NCI-H82 treated with DMSO at 0.1 percent for 48 hours (cell line): ENCODE measurements at regions not wholly inside any gene's neighbourhood (a gene's known extent, or its start where the extent isn't known, plus 50 kb on each side); places are given as distances from the start of the nearest gene placed in this dataset.

ENCODE experiments used
- DNase-seq: peaks from one replicate; lab custom pipeline; 2025; ENCODE audit not compliant: unreplicated experiment; lab: John Stamatoyannopoulos, UW

DNA sequence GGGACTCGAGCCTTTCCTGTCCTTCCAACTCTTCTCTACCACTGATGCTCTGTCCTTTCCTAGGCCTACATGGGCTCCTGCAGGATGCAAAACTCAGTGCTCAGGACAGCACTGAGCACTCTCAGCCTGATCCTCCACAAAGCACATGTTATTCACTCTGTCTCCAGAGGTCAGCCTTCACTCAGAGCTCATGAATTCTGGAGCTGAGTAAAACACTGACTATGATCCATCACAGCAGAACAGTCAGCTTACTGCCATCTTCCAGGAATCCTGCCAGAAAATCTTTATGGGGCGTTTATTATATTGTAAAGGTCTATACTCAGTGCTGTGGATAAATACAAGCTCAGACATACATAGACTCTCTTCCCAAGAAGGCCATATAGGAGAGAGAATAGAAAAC, 121.5 kb upstream of the CPEB2 start:
- DNase-seq = no peak

GRCh38 chr4:14883166-14883565, 119.1 kb upstream of the CPEB2 start:
- no peak for DNase-seq

GRCh38 chr4:14883661-14884060, 118.6 kb upstream of the CPEB2 start:
- DNase-seq = no peak

- DNase-seq = no peak
Measured at GRCh38 chr4:14887842-14888433, 114.3 kb upstream of the CPEB2 start.

- no peak for DNase-seq
Measured at GRCh38 chr4:14888790-14889572, 113.3 kb upstream of the CPEB2 start.

- no peak for DNase-seq
Measured at GRCh38 chr4:14892563-14892962, 109.7 kb upstream of the CPEB2 start.

- DNase-seq = no peak
Measured at GRCh38 chr4:14893713-14894112, 108.6 kb upstream of the CPEB2 start.

- no peak for DNase-seq
Measured at GRCh38 chr4:14894392-14895292, 107.6 kb upstream of the CPEB2 start.

- DNase-seq = no peak
Measured at GRCh38 chr4:14896656-14897175, 105.6 kb upstream of the CPEB2 start.

DNA sequence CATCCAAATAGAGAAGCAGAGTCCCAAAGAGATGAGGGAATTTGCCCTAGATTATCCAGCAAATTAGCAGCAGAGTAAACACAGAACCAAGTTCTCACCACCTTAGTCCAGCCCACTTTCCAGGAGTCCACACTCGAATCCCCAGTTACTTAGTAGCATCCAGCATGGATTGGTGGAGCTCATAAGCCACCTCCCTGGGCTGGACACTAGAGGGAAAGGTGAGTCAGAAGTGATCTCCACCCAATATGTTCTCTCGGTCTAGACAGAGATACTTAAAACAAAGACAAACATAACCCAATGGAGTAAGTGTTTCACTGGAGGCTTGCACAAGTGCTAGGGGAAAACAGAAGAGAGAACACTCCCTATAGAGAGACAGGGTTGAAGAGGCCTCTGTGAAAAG, 105.1 kb upstream of the CPEB2 start:
- DNase-seq = no peak

DNA sequence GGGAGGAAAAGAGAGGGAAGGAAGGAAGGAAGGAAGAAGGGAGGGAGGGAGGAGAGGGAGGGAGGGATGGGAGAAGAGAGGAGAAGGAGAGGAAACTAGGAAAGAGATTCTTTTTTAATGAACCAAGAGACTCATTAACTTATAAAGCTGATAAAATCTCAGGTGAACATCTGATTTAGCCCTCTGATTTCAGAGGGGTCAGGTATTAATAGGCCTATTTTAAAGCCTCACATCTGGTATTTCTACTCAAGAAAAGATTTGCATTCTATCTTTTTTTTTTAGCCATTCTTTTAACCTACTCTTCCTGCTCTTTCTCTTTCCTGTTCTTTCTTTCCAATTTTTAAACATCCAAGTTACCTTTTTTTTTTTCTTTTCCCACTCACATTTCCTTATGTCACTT, 103.3 kb upstream of the CPEB2 start:
- DNase-seq = no peak

GRCh38 chr4:14902342-14902741, 99.9 kb upstream of the CPEB2 start:
- no peak for DNase-seq

- no peak for DNase-seq
Measured at GRCh38 chr4:14903321-14903720, 99.0 kb upstream of the CPEB2 start.

DNA sequence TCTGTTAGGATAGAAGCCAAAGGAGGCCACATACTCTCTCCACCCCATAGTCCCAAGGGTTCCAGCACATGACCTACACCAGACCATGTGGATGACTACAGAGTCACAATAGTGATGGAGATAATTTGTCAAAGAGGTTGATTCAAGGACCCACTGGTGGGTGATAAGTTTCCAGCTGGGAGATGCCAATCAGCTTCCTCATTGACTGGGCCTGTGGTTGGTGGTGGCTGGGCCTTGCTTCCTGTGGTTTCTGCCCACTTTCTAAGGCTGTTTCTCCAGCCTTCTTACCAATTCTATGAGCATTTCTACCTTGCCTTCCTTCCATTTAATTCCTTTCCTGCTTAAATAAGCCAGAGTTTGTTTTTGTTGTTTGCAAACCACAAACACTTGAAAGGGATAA, 95.5 kb upstream of the CPEB2 start:
- DNase-seq = no peak

GRCh38 chr4:14908635-14909034, 93.6 kb upstream of the CPEB2 start:
- no peak for DNase-seq

DNA sequence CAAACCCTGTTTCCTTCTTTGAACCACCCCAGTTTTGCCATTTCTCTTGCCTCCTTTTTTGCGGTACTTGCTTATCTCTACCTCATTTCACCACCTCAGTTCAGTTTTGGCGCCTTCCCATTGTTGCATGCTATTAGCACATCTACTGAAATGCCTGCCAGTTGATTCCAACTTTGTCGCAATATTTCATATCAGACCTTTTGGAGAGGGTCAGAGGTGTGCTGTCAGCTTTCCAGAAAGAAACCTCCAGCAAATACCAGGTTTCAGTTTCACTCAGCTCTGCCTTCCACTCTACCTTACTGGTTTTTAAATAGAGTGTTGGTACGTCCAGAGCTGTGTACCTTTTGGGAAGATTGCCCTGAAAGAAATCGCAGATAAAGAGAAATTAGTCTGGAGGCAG, 91.9 kb upstream of the CPEB2 start:
- no peak for DNase-seq

DNA sequence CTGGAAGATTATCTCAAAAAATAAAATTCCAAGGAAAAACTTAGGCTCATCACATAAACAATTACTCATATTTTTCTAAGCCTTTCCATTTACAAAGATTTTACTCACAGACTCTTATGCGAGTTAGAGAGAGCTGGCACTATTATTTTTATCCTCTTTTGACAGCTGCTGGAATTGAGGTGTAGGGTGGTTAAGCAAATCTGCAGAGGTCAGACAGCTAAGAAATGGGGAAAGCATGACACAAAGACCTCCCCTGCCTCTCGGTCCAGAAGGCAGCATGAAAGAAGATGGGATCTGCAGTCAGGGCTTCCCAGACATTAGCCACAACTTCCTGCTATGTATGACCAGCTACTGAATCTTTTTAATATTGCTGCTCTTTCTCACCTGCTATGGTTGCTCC, 89.9 kb upstream of the CPEB2 start:
- DNase-seq = no peak

DNA sequence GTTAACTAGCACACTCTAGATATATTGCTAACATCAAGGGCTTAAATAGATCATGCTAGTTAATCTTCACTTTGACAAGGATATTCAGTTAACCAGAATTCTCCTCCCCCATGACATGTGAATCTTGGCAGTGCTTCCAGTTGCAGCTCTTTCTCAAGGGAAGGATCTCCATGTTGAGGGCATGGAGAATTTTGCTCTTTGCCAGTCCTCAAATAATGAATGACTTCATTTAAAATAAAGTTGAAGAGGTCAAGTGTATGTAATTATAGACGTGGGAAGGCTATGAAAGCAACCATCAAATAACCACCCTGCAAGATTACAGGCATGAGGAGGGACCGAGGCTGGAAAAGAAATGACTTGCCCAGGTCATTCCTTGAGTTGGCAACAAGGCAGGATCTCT, 87.3 kb upstream of the CPEB2 start:
- DNase-seq = no peak

DNA sequence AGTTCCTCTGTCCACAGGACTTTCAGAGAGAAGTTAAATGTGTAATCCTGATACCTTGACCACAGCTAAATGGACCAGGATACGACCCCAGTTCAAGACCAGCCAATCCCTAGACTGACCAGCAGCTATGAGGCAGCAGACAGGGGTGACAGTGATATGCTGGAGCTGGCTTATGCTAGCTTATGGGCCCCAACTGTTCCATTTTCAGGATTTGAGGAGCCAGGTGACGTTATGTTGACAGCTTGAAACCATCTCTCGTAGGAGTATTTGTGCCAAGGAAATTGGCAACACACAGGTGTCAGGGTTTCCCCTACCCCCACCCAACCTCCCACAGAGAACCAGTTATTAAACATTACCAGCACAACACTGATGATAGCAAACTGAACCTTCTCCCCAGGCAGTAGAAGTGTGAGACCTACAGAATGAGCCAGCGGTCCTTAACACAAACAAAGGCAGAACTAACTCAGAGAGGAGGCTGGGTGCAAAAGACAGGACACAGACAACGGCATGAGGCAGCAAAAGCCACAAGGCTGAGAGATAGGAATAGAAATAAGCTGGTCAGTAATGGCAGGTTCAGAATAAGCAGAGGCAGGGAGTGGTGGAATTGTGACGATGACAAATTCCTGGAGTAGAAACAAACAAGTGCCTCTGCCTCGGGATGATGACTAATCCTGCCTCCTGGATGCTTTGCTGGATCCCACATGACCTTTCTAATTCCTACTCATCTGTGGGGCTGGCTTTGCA, 85.6 kb upstream of the CPEB2 start:
- DNase-seq = no peak

DNA sequence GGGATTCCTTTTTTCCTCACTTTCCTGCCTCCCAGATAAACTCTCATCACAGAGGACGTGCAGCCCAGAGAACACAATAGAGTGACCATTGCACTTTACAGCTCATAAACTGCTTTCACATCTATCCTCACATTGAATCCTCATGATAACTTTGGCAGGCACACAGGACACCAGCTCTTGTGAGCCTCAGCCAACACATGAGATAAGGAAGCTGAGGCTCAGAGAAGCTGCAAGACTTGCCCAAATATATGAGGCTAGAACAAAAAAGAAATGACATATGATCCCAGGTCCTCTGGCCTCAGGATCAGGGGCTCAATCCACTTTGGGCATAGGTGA, 85.0 kb upstream of the CPEB2 start:
- DNase-seq = no peak

DNA sequence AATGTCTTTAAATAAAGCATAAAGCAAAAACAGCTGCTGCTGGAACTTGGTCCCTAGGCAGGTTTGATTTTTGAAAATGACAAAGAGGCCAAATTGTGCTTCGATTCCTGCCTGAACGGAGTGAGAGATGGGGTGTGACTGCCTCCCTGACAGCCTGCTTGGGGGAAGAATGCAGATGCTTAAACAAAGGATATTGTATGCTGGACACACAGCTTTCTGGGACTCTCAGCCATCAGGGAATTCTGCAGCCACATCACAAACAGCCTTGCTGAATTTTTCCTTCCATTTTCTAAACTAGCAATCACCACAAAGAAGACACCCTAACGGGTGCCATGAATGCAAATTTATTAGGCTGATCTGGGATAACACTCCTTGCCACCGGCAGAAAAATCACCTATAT, 83.9 kb upstream of the CPEB2 start:
- no peak for DNase-seq
